Endothelial cell of umbilical vein (primary cell): ENCODE measurements at regions not wholly inside any gene's neighbourhood (a gene's known extent, or its start where the extent isn't known, plus 50 kb on each side); places are given as distances from the start of the nearest gene placed in this dataset.

Experiments
- BruUV-seq: library from RNA; stranded (reverse); fragments of 400-500 nt; replicated peaks from 2 replicates; lab custom pipeline; 2021; lab: Mats Ljungman, UMichigan
- CTCF ChIA-PET: fragments of 300-600, 350-600 bp; sonication (Branson Sonifier 250); formaldehyde crosslinking; loops from one replicate; lab custom pipeline; 2021; ENCODE audit warnings: antibody characterized with exemption, inconsistent platforms; lab: Charles Lee
- POLR2A ChIA-PET: fragments of 300-600, 350-600 bp; sonication (Branson Sonifier 250); formaldehyde crosslinking; loops from one replicate; lab custom pipeline; 2021; ENCODE audit warnings: antibody characterized with exemption, inconsistent platforms; lab: Charles Lee
- DNase-seq: peaks from one replicate; pipeline ENCODE4 v3.0.0-alpha.2; 2011; ENCODE audit warnings: low read depth, low spot score
- FAIRE-seq: peaks from 2 replicates; lab custom pipeline; 2011; peaks lifted over from hg19 to GRCh38; lab: Jason Lieb, UNC
- H2AFZ ChIP-seq: 2 replicates; pipeline ENCODE4 v1.6.0; 2012; ENCODE audit warnings: low read depth, low read length, control low read depth, inconsistent platforms
- H3K27ac ChIP-seq: 2 replicates; pipeline ENCODE4 v1.5.1; 2011; ENCODE audit warnings: low read depth, mild to moderate bottlenecking, control low read depth, low read length, moderate library complexity; ENCODE audit not compliant: insufficient read depth
- H3K27me3 ChIP-seq, 2 experiments: 2 replicates each; pipeline versions ENCODE4 v1.6.0 to v1.6.1; 2011; ENCODE audit warnings: low read length in 2 of 2, mixed read lengths in 1 of 2; ENCODE audit not compliant: control insufficient read depth in 2 of 2, insufficient read depth in 2 of 2
- H3K36me3 ChIP-seq, 2 experiments: 2 replicates in 1 of 2; 3 replicates in 1 of 2; pipeline ENCODE4 v1.5.1; 2011; ENCODE audit warnings: low read length in 2 of 2, mild to moderate bottlenecking in 1 of 2, moderate library complexity in 1 of 2; ENCODE audit not compliant: control insufficient read depth in 2 of 2, insufficient read depth in 2 of 2; ENCODE audit errors: extremely low read depth in 1 of 2
- H3K4me1 ChIP-seq: 3 replicates; pipeline ENCODE4 v1.5.1; 2011; ENCODE audit warnings: mild to moderate bottlenecking, low read length; ENCODE audit not compliant: control insufficient read depth, insufficient read depth; ENCODE audit errors: extremely low read depth
- H3K4me2 ChIP-seq: 2 replicates; pipeline ENCODE4 v1.6.1; 2011; ENCODE audit warnings: low read length, control low read depth, mixed read lengths; ENCODE audit not compliant: insufficient read depth
- H3K4me3 ChIP-seq, 3 experiments: fragments of 200-600 bp in 1 of 3; sonication (generic), shearing (Covaris generic) in 1 of 3; replicated peaks in 1 of 3; 2 replicates each; pipeline ENCODE4 v1.5.1; 2011 to 2016; ENCODE audit warnings: control low read depth in 3 of 3, low read length in 3 of 3, mild to moderate bottlenecking in 2 of 3, inconsistent platforms in 1 of 3, low read depth in 1 of 3, moderate library complexity in 1 of 3; ENCODE audit not compliant: insufficient read depth in 1 of 3
- H3K79me2 ChIP-seq: 2 replicates; pipeline ENCODE4 v1.6.0; 2012; ENCODE audit warnings: low read length, inconsistent platforms; ENCODE audit not compliant: control insufficient read depth, insufficient read depth
- H3K9ac ChIP-seq: replicated peaks from 2 replicates; pipeline ENCODE3; 2011; ENCODE audit warnings: low read length, control low read depth; ENCODE audit not compliant: insufficient read depth; ENCODE audit errors: extremely low read depth
- H3K9me1 ChIP-seq: replicated peaks from 3 replicates; pipeline ENCODE4 v1.6.0; 2011; ENCODE audit warnings: mild to moderate bottlenecking, low read length; ENCODE audit not compliant: control insufficient read depth, insufficient read depth; ENCODE audit errors: extremely low read depth
- H3K9me3 ChIP-seq: replicated peaks from 2 replicates; pipeline ENCODE4 v1.5.1; 2012; ENCODE audit warnings: low read length, inconsistent platforms; ENCODE audit not compliant: control insufficient read depth, insufficient read depth
- H4K20me1 ChIP-seq: replicated peaks from 2 replicates; pipeline ENCODE3; 2011; ENCODE audit warnings: mild to moderate bottlenecking, low read length; ENCODE audit not compliant: control insufficient read depth, insufficient read depth; ENCODE audit errors: extremely low read depth
- CTCF ChIP-seq, 2 donors: IDR thresholded peaks; 1 replicate in 1 of 2; 2 replicates in 1 of 2; pipeline ENCODE4 v1.5.1; 2011; ENCODE audit warnings: low read length in 2 of 2, mild to moderate bottlenecking in 2 of 2, moderate library complexity in 2 of 2, control low read depth in 1 of 2, inconsistent platforms in 1 of 2, low read depth in 1 of 2; ENCODE audit not compliant: insufficient read depth in 1 of 2; ENCODE audit errors: extremely low read depth in 1 of 2
- EZH2 ChIP-seq: IDR thresholded peaks from 2 replicates; pipeline ENCODE4 v1.6.1; 2012; ENCODE audit warnings: borderline replicate concordance, low read depth, mild to moderate bottlenecking, moderate library complexity, low read length, inconsistent platforms; ENCODE audit not compliant: severe bottlenecking
- FOS ChIP-seq: IDR thresholded peaks from 2 replicates; pipeline ENCODE4 v1.6.1; 2011; ENCODE audit warnings: mild to moderate bottlenecking, low read length, moderate library complexity, borderline replicate concordance; ENCODE audit not compliant: insufficient read depth
- GATA2 ChIP-seq: IDR thresholded peaks from 2 replicates; pipeline ENCODE4 v1.7.0; 2011; ENCODE audit warnings: low read depth, mild to moderate bottlenecking, moderate library complexity, mixed read lengths, low read length; ENCODE audit not compliant: insufficient read length, insufficient read depth
- JUN ChIP-seq: IDR thresholded peaks from 2 replicates; pipeline ENCODE4 v1.6.1; 2011; ENCODE audit warnings: borderline replicate concordance, low read depth; ENCODE audit not compliant: insufficient read length, insufficient read depth
- MAX ChIP-seq: IDR thresholded peaks from 2 replicates; pipeline ENCODE4 v1.6.1; 2011; ENCODE audit not compliant: insufficient read depth, insufficient read length
- MYC ChIP-seq: IDR thresholded peaks from one replicate; pipeline ENCODE4 v1.6.1; 2011; ENCODE audit warnings: mild to moderate bottlenecking, low read depth, low read length
- POLR2A ChIP-seq: IDR thresholded peaks from 2 replicates; pipeline ENCODE4 v1.6.1; 2012; ENCODE audit warnings: low read depth, mild to moderate bottlenecking, control low read depth, low read length
- POLR2AphosphoS5 ChIP-seq: IDR thresholded peaks from 2 replicates; pipeline ENCODE4 v1.6.1; 2012; ENCODE audit warnings: low read depth, mild to moderate bottlenecking, control low read depth, low read length, moderate library complexity; ENCODE audit not compliant: insufficient read depth
- dilution Hi-C: fragments of 300-500 bp; cut with MboI; formaldehyde crosslinking; loops from one replicate; pipeline ENCODE4 v1.15.0; 2019; ENCODE audit warnings: low sequenced_read_pairs; ENCODE audit not compliant: extremely low pct_ligation_motif_present
- intact Hi-C: fragments of 100-400 bp; cut with micrococcal nuclease; formaldehyde crosslinking; loops from one replicate; pipeline ENCODE4 v1.10.0; 2022

GRCh38 chrX:86917959-86918358 lies 599.6 kb upstream of the KLHL4 start:
- Histone ChIP-seq H3K9me3 (no peaks in the 10 kb centered on the region), H3K4me1 (no peaks in the 10 kb centered on the region), H3K9me1 (no peaks in the 10 kb centered on the region), H3K9ac (no peak overlapping the region), H3K4me3 (no peak overlapping the region), H3K27me3 (no peaks in the 10 kb centered on the region), H3K36me3 (no peaks in the 10 kb centered on the region), H4K20me1 (no peaks in the 10 kb centered on the region), H2AFZ (no peak overlapping the region), H3K79me2 (no peaks in the 10 kb centered on the region), H3K27ac (no peak overlapping the region), H3K4me2 (no peak overlapping the region)
- CTCF ChIA-PET = no interaction called here
- DNase-seq (no peak), FAIRE-seq (no peak)
- no TSS peak for BruUV-seq
- TF ChIP-seq GATA2 (no peak), EZH2 (no peak), FOS (no peak), JUN (no peak), MYC (no peak), POLR2A (no peak), POLR2AphosphoS5 (no peak)
- intact Hi-C loops = no loop called here
- dilution Hi-C loops = no loop called here
- POLR2A ChIA-PET = no interaction called here

- no peaks in the 10 kb centered on the region for H3K36me3 ChIP-seq
- H3K27me3 ChIP-seq = no peaks in the 10 kb centered on the region
- intact Hi-C loops = no loop called here
- H3K9me1 ChIP-seq = no peaks in the 10 kb centered on the region
- no peak for TF ChIP-seq JUN
- TF ChIP-seq MYC = no peak
- TF ChIP-seq MAX = no peak
- no peak for TF ChIP-seq GATA2
- TF ChIP-seq CTCF (IDR thresholded peaks at IDR 0.05; ENCODE audit: extremely low read depth in 1 of 2, insufficient read depth in 1 of 2, low read depth in 1 of 2, low read length in 2 of 2) = no peak
- no peak for TF ChIP-seq FOS
- no peak for TF ChIP-seq POLR2AphosphoS5
- TF ChIP-seq EZH2 = no peak
- TF ChIP-seq POLR2A = no peak
- no peaks in the 10 kb centered on the region for H4K20me1 ChIP-seq
- H3K4me3 ChIP-seq = no peak overlapping the region
- no peaks in the 10 kb centered on the region for H3K9me3 ChIP-seq
- ChIA-PET POLR2A (no interaction called here), CTCF (no interaction called here)
- H2AFZ ChIP-seq = no peak overlapping the region
- no peak overlapping the region for H3K4me2 ChIP-seq
- no peak overlapping the region for H3K27ac ChIP-seq
- H3K9ac ChIP-seq = no peak overlapping the region
- DNase-seq = no peak
- H3K4me1 ChIP-seq = no peaks in the 10 kb centered on the region
- no peaks in the 10 kb centered on the region for H3K79me2 ChIP-seq
- no TSS peak for BruUV-seq
- FAIRE-seq = no peak
- dilution Hi-C loops = no loop called here
Observed at GRCh38 chrX:86930419-86930818, 587.2 kb upstream of the KLHL4 start.
